PC-3 (cell line): ENCODE measurements at regions not wholly inside any gene's neighbourhood (a gene's known extent, or its start where the extent isn't known, plus 50 kb on each side); places are given as distances from the start of the nearest gene placed in this dataset.

ENCODE experiments used
- ATAC-seq: fragments of 200-7000 bp; cut with Tn5 transposase; 2 replicates; pipeline ENCODE4 v1.9.1; 2020; ENCODE audit warnings: mild to moderate bottlenecking, moderate library complexity
- BruUV-seq: library from RNA; stranded (reverse); fragments of 400-500 nt; replicated peaks from 2 replicates; lab custom pipeline; 2021; lab: Mats Ljungman, UMichigan
- CTCF ChIA-PET: fragments of 300-600 bp; sonication (Branson Sonifier 250); formaldehyde crosslinking; loops from one replicate; lab custom pipeline; 2022; ENCODE audit warnings: antibody characterized with exemption; lab: Charles Lee
- POLR2A ChIA-PET: fragments of 300-600 bp; sonication (Branson Sonifier 250); formaldehyde crosslinking; loops from one replicate; lab custom pipeline; 2022; ENCODE audit warnings: antibody characterized with exemption; ENCODE audit not compliant: unreplicated experiment; lab: Charles Lee
- DNase-seq: peaks from one replicate; pipeline ENCODE4 v3.0.0-alpha.2; 2015
- H2AFZ ChIP-seq: fragments of 300-600 bp; sonication (generic); 2 replicates; pipeline ENCODE4 v1.6.0; 2016; ENCODE audit warnings: antibody characterized with exemption, low read length
- H3F3A ChIP-seq: fragments of 300-600 bp; sonication (generic); one replicate; pipeline ENCODE4 v1.6.0; 2017; ENCODE audit warnings: antibody characterized with exemption, low read length, control low read depth, mild to moderate bottlenecking; ENCODE audit not compliant: unreplicated experiment
- H3K27ac ChIP-seq: fragments of 300-600 bp; sonication (generic); 2 replicates; pipeline ENCODE4 v1.5.1; 2016; ENCODE audit warnings: mild to moderate bottlenecking, low read length
- H3K27me3 ChIP-seq: fragments of 300-600 bp; sonication (generic); 2 replicates; pipeline ENCODE4 v1.6.1; 2016; ENCODE audit warnings: low read length, mixed read lengths
- H3K36me3 ChIP-seq: fragments of 300-600 bp; sonication (generic); 2 replicates; pipeline ENCODE4 v1.6.1; 2016; ENCODE audit warnings: low read depth, mixed run types, low read length, mixed read lengths
- H3K4me1 ChIP-seq: fragments of 300-600 bp; sonication (generic); 2 replicates; pipeline ENCODE4 v1.5.1; 2016; ENCODE audit warnings: low read length; ENCODE audit not compliant: insufficient read depth
- H3K4me2 ChIP-seq: fragments of 300-600 bp; sonication (generic); 2 replicates; pipeline ENCODE4 v1.6.0; 2016; ENCODE audit warnings: low read length
- H3K4me3 ChIP-seq: fragments of 300-600 bp; sonication (generic); 2 replicates; pipeline ENCODE4 v1.5.1; 2016; ENCODE audit warnings: mild to moderate bottlenecking, low read length, mixed read lengths
- H3K79me2 ChIP-seq: fragments of 300-600 bp; sonication (generic); 2 replicates; pipeline ENCODE4 v1.6.1; 2017; ENCODE audit warnings: low read length, mixed read lengths
- H3K9ac ChIP-seq: fragments of 300-600 bp; sonication (generic); 2 replicates; pipeline ENCODE4 v1.6.0; 2016; ENCODE audit warnings: mild to moderate bottlenecking, low read length
- H3K9me2 ChIP-seq: fragments of 300-600 bp; sonication (generic); replicated peaks from 2 replicates; pipeline ENCODE4 v1.6.1; 2016; ENCODE audit warnings: mixed run types, low read length, mixed read lengths
- H3K9me3 ChIP-seq: fragments of 300-600 bp; sonication (generic); 2 replicates; pipeline ENCODE4 v1.6.1; 2016; ENCODE audit warnings: low read length, mixed read lengths
- H4K20me1 ChIP-seq: fragments of 300-600 bp; sonication (generic); 2 replicates; pipeline ENCODE4 v1.6.1; 2016; ENCODE audit warnings: low read length, mixed read lengths
- CTCF ChIP-seq: fragments of 300-600 bp; sonication (generic); conservative IDR thresholded peaks from 2 replicates; pipeline ENCODE4 v1.5.1; 2017; ENCODE audit warnings: antibody characterized with exemption, low read depth, mild to moderate bottlenecking, low read length
- EZH2 ChIP-seq: fragments of 300-600 bp; sonication (generic); IDR thresholded peaks from one replicate; pipeline ENCODE4 v1.6.1; 2017; ENCODE audit warnings: antibody characterized with exemption, mild to moderate bottlenecking, low read length; ENCODE audit not compliant: unreplicated experiment
- EZH2phosphoT487 ChIP-seq: fragments of 300-600 bp; sonication (generic); IDR thresholded peaks from 2 replicates; pipeline ENCODE4 v1.6.1; 2018; ENCODE audit warnings: mild to moderate bottlenecking, antibody characterized with exemption, low read length, borderline replicate concordance
- intact Hi-C: fragments of 100-400 bp; cut with micrococcal nuclease; formaldehyde crosslinking; loops from 2 replicates; pipeline ENCODE4 v1.9.0; 2023

GRCh38 chr1:190792873-190793272 is 315.2 kb upstream of the BRINP3 start:
- no peak for ATAC-seq
- Histone ChIP-seq H3K9me2 (no peaks in the 10 kb centered on the region), H4K20me1 (no peaks in the 10 kb centered on the region), H3F3A (no peaks in the 10 kb centered on the region), H2AFZ (no peak overlapping the region), H3K36me3 (no peaks in the 10 kb centered on the region), H3K4me3 (no peak overlapping the region), H3K4me1 (no peaks in the 10 kb centered on the region), H3K27me3 (peaks cover 29% of the 10 kb centered on the region; the same call in 1 of the 2 replicates), H3K9me3 (no peaks in the 10 kb centered on the region), H3K9ac (no peak overlapping the region), H3K79me2 (no peaks in the 10 kb centered on the region), H3K4me2 (no peak overlapping the region), H3K27ac (no peak overlapping the region)
- no peak for DNase-seq
- BruUV-seq: no TSS peak
- ChIA-PET POLR2A (no interaction called here), CTCF (no interaction called here)
- TF ChIP-seq EZH2: no peak
- TF ChIP-seq CTCF: no peak
- no peak for TF ChIP-seq EZH2phosphoT487
- intact Hi-C loops: no loop called here

GRCh38 chr1:190807629-190808028 is 330.0 kb upstream of the BRINP3 start:
- POLR2A ChIA-PET: no interaction called here
- no peaks in the 10 kb centered on the region for H3K9me2 ChIP-seq
- H3K79me2 ChIP-seq: no peaks in the 10 kb centered on the region
- H3K27me3 ChIP-seq: peaks cover 14% of the 10 kb centered on the region
- intact Hi-C loops: no loop called here
- H3K4me2 ChIP-seq: no peak overlapping the region
- no peaks in the 10 kb centered on the region for H3K9me3 ChIP-seq
- no peaks in the 10 kb centered on the region for H3K4me1 ChIP-seq
- no TSS peak for BruUV-seq
- H4K20me1 ChIP-seq: no peaks in the 10 kb centered on the region
- H3K27ac ChIP-seq: no peak overlapping the region
- TF ChIP-seq EZH2phosphoT487 (no peak), CTCF (no peak), EZH2 (no peak)
- no peaks in the 10 kb centered on the region for H3K36me3 ChIP-seq
- ATAC-seq: no peak
- CTCF ChIA-PET: no interaction called here
- H2AFZ ChIP-seq: no peak overlapping the region
- no peak overlapping the region for H3K9ac ChIP-seq
- DNase-seq: no peak
- no peak overlapping the region for H3K4me3 ChIP-seq
- H3F3A ChIP-seq: no peaks in the 10 kb centered on the region

GRCh38 chr1:190808035-190808434 is 330.4 kb upstream of the BRINP3 start:
- POLR2A ChIA-PET: no interaction called here
- CTCF ChIA-PET: no interaction called here
- no peaks in the 10 kb centered on the region for H3F3A ChIP-seq
- H3K27me3 ChIP-seq: peaks cover 14% of the 10 kb centered on the region
- no peak for TF ChIP-seq EZH2
- no peak for TF ChIP-seq EZH2phosphoT487
- TF ChIP-seq CTCF: no peak
- no peaks in the 10 kb centered on the region for H3K79me2 ChIP-seq
- DNase-seq (no peak), ATAC-seq (no peak)
- no peaks in the 10 kb centered on the region for H3K9me2 ChIP-seq
- no peaks in the 10 kb centered on the region for H3K36me3 ChIP-seq
- intact Hi-C loops: no loop called here
- no peak overlapping the region for H3K4me3 ChIP-seq
- no peak overlapping the region for H3K9ac ChIP-seq
- BruUV-seq: no TSS peak
- no peak overlapping the region for H3K27ac ChIP-seq
- no peak overlapping the region for H2AFZ ChIP-seq
- no peaks in the 10 kb centered on the region for H3K4me1 ChIP-seq
- no peaks in the 10 kb centered on the region for H3K9me3 ChIP-seq
- no peak overlapping the region for H3K4me2 ChIP-seq
- no peaks in the 10 kb centered on the region for H4K20me1 ChIP-seq
